CD4-positive, alpha-beta T cell (primary cell): ENCODE measurements at regions not wholly inside any gene's neighbourhood (a gene's known extent, or its start where the extent isn't known, plus 50 kb on each side); places are given as distances from the start of the nearest gene placed in this dataset.

ENCODE experiments used
- ATAC-seq: fragments of 200-7000 bp; cut with Tn5 transposase; one replicate; pipeline ENCODE4 v1.10.0; 2022; ENCODE audit warnings: mild to moderate bottlenecking; ENCODE audit not compliant: poor library complexity
- CTCF ChIA-PET: fragments of 350-600 bp; sonication (Branson Sonifier 250); formaldehyde crosslinking; loops from one replicate; lab custom pipeline; 2021; ENCODE audit warnings: antibody characterized with exemption, inconsistent platforms; lab: Charles Lee
- POLR2A ChIA-PET: fragments of 350-600 bp; sonication (Branson Sonifier 250); formaldehyde crosslinking; loops from one replicate; lab custom pipeline; 2021; ENCODE audit warnings: antibody characterized with exemption, inconsistent platforms; lab: Charles Lee
- DNase-seq, 14 experiments: peaks; one replicate each; pipeline ENCODE4 v3.0.0-alpha.2; 2013 to 2020; ENCODE audit warnings: mixed read lengths in 2 of 14
- H3K27ac ChIP-seq, 2 donors: one replicate each; pipeline versions ENCODE4 v1.5.1 to v1.7.0; 2013; ENCODE audit warnings: low read length in 2 of 2, low read depth in 1 of 2, mild to moderate bottlenecking in 1 of 2
- H3K27me3 ChIP-seq, 2 experiments: 1 replicate in 1 of 2; 2 replicates in 1 of 2; pipeline versions ENCODE4 v1.6.1 to v1.7.0; 2013; ENCODE audit warnings: low read length in 2 of 2, control low read depth in 1 of 2, mild to moderate bottlenecking in 1 of 2, moderate library complexity in 1 of 2; ENCODE audit not compliant: insufficient read depth in 2 of 2, control insufficient read depth in 1 of 2
- H3K36me3 ChIP-seq: one replicate; pipeline ENCODE4 v1.6.1; 2013; ENCODE audit warnings: low read length, control low read depth; ENCODE audit not compliant: insufficient read depth
- H3K4me1 ChIP-seq: one replicate; pipeline ENCODE4 v1.6.1; 2013; ENCODE audit warnings: low read length, control low read depth; ENCODE audit not compliant: insufficient read depth
- H3K4me3 ChIP-seq: one replicate; pipeline ENCODE4 v1.5.1; 2013; ENCODE audit warnings: mild to moderate bottlenecking, low read length, moderate library complexity
- H3K9me3 ChIP-seq, 2 experiments: 1 replicate in 1 of 2; 2 replicates in 1 of 2; pipeline versions ENCODE4 v1.6.1 to v1.7.0; 2013; ENCODE audit warnings: low read length in 2 of 2, mild to moderate bottlenecking in 2 of 2, control low read depth in 1 of 2, moderate library complexity in 1 of 2; ENCODE audit not compliant: control insufficient read depth in 1 of 2, insufficient read depth in 1 of 2
- H3K27ac Mint-ChIP-seq: one replicate; pipeline ENCODE4 v1.8.0; 2020; ENCODE audit warnings: mixed read lengths
- H3K27me3 Mint-ChIP-seq: one replicate; pipeline ENCODE4 v1.8.0; 2021; ENCODE audit warnings: mixed read lengths
- H3K36me3 Mint-ChIP-seq: one replicate; pipeline ENCODE4 v1.8.0; 2021; ENCODE audit warnings: low read depth, mixed read lengths
- H3K4me1 Mint-ChIP-seq: one replicate; pipeline ENCODE4 v1.8.0; 2021; ENCODE audit warnings: low read depth, mixed read lengths
- H3K4me3 Mint-ChIP-seq: one replicate; pipeline ENCODE4 v1.8.0; 2020; ENCODE audit warnings: mild to moderate bottlenecking, mixed read lengths
- H3K9me3 Mint-ChIP-seq: one replicate; pipeline ENCODE4 v1.8.0; 2020; ENCODE audit warnings: mixed read lengths
- intact Hi-C, 2 experiments: fragments of 100-400 bp; cut with DNase I in 1 of 2; cut with micrococcal nuclease in 1 of 2; formaldehyde crosslinking; loops; one replicate each; pipeline versions ENCODE4 v1.15.1 to v1.9.0; 2023 to 2025; cut with DNase I, micrococcal nuclease
- TF ChIP-seq, protein P1 (sequence below): fragments of 200-600 bp; IDR thresholded peaks from one replicate; pipeline ENCODE4 v1.8.0; 2022; ENCODE audit warnings: antibody characterized with exemption, mild to moderate bottlenecking

DNA sequence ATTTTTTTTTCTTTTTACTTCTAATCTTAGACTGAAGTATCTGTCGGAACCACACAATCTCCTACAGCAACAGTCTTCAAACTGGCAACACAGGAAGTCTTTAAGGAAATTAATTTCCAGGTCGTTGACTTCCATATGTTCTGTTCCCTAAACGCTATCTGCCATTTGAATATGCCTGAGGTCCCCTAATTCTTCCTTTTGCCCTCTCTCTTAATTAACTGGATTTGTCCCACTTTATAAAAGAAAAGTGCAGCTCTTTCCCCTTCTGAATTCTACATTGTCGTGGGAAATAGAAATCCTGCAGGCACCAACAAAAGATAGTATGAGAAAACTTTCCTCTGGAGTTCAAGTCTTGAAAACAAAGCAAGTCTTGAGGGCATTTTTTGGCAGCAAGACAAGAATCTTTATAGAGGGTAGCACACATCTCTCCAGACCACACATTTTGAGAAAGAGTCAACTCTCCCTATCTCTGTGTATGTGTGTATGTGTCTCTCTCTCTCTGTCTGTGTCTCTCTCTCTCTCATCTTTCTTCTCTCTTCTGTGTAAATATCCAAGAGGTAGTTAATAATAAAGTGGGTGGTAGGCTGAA is 879.8 kb downstream of the SOCS6 start:
- DNase-seq (no peak), ATAC-seq (no peak)
- CTCF ChIA-PET, result no interaction called here
- H3K27me3 ChIP-seq, result no peaks in the 10 kb centered on the region
- no peaks in the 10 kb centered on the region for H3K36me3 Mint-ChIP-seq
- no peak overlapping the region for H3K4me3 ChIP-seq
- no peaks in the 10 kb centered on the region for H3K4me1 Mint-ChIP-seq
- no peaks in the 10 kb centered on the region for H3K4me1 ChIP-seq
- intact Hi-C loops, result no loop called here
- H3K9me3 ChIP-seq, result peaks cover 0 to 8% of the 10 kb centered on the region in 2 experiments
- POLR2A ChIA-PET, result no interaction called here
- peaks cover 8% of the 10 kb centered on the region for H3K27me3 Mint-ChIP-seq
- no peak overlapping the region for H3K27ac Mint-ChIP-seq
- no peaks in the 10 kb centered on the region for H3K9me3 Mint-ChIP-seq
- no peak overlapping the region for H3K4me3 Mint-ChIP-seq
- H3K27ac ChIP-seq, result no peak overlapping the region
- no peaks in the 10 kb centered on the region for H3K36me3 ChIP-seq
- TF ChIP-seq, protein P1, sequence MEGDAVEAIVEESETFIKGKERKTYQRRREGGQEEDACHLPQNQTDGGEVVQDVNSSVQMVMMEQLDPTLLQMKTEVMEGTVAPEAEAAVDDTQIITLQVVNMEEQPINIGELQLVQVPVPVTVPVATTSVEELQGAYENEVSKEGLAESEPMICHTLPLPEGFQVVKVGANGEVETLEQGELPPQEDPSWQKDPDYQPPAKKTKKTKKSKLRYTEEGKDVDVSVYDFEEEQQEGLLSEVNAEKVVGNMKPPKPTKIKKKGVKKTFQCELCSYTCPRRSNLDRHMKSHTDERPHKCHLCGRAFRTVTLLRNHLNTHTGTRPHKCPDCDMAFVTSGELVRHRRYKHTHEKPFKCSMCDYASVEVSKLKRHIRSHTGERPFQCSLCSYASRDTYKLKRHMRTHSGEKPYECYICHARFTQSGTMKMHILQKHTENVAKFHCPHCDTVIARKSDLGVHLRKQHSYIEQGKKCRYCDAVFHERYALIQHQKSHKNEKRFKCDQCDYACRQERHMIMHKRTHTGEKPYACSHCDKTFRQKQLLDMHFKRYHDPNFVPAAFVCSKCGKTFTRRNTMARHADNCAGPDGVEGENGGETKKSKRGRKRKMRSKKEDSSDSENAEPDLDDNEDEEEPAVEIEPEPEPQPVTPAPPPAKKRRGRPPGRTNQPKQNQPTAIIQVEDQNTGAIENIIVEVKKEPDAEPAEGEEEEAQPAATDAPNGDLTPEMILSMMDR, result no peak

DNA sequence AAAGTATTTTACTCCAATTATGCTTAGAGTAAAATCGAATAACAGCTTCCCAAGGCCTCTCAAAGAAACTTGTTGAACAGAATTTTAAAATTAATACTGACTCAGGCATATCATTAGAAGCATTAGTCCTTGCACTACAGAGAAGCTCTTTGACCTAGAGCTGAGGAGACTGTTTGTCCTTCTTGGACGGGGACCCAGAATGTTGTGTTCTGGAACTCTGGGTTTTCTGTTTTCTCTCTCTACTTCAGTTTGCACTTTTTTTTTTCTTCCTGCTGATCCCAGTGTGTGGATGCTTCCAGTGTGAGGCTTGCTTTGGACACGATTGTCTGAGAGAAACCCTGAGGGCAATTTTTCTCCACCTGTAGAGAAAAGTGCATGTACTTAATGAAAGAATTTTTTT is 847.6 kb downstream of the SOCS6 start:
- H3K27ac ChIP-seq, result no peak overlapping the region
- intact Hi-C loops, result no loop called here
- no peaks in the 10 kb centered on the region for H3K4me1 ChIP-seq
- Mint-ChIP-seq H3K9me3 (no peaks in the 10 kb centered on the region), H3K36me3 (no peaks in the 10 kb centered on the region), H3K27ac (no peak overlapping the region), H3K4me3 (no peak overlapping the region), H3K27me3 (no peaks in the 10 kb centered on the region), H3K4me1 (no peaks in the 10 kb centered on the region)
- H3K9me3 ChIP-seq, result peaks cover 0 to 2% of the 10 kb centered on the region in 2 experiments
- POLR2A ChIA-PET, result no interaction called here
- TF ChIP-seq, protein P1, result no peak
- no peaks in the 10 kb centered on the region for H3K27me3 ChIP-seq
- ATAC-seq (no peak), DNase-seq (no peak)
- no peak overlapping the region for H3K4me3 ChIP-seq
- H3K36me3 ChIP-seq, result no peaks in the 10 kb centered on the region
- CTCF ChIA-PET, result no interaction called here

DNA sequence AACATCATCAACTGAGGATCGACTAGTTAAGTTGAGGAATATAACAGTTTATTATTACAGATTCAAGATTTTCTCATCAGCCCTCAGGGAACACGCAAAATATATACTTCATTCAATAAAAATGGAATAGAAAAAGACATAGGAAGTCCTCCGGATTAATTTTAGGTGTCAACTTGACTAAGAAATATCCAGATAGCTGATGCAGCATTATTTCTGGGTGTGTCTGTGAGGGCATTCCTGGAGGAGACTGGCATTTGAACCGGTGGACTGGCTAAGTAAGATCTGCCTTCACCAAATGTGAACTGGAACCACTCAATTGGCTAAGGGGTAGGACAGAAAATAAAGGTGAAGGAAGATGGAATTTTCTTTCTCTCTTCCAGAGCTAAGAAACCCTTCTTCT is 845.3 kb downstream of the SOCS6 start:
- Histone ChIP-seq H3K36me3 (no peaks in the 10 kb centered on the region), H3K27ac (no peak overlapping the region), H3K9me3 (peaks cover 0 to 6% of the 10 kb centered on the region in 2 experiments), H3K4me1 (no peaks in the 10 kb centered on the region), H3K27me3 (no peaks in the 10 kb centered on the region), H3K4me3 (no peak overlapping the region)
- DNase-seq (no peak), ATAC-seq (no peak)
- TF ChIP-seq, protein P1, result no peak
- Mint-ChIP-seq H3K27me3 (no peaks in the 10 kb centered on the region), H3K4me1 (no peaks in the 10 kb centered on the region), H3K4me3 (no peak overlapping the region), H3K36me3 (no peaks in the 10 kb centered on the region), H3K27ac (no peak overlapping the region), H3K9me3 (no peaks in the 10 kb centered on the region)
- ChIA-PET CTCF (no interaction called here), POLR2A (no interaction called here)
- intact Hi-C loops, result no loop called here
